ENCODE measurements at regions not wholly inside any gene's neighbourhood (a gene's known extent, or its start where the extent isn't known, plus 50 kb on each side); places are given as distances from the start of the nearest gene placed in this dataset.

GRCh38 chr20:60628749-60629148 lies 623.3 kb upstream of the CDH4 start:
- no peaks in the 10 kb centered on the region for H3K4me1 Mint-ChIP-seq (ENCODE audit: low read depth, unreplicated experiment)
- no peaks in the 10 kb centered on the region for H3K27me3 Mint-ChIP-seq (ENCODE audit: unreplicated experiment)
- no peaks in the 10 kb centered on the region for H3K36me3 Mint-ChIP-seq (ENCODE audit: unreplicated experiment)
- DNase-seq: no peak
- no peak overlapping the region for H3K27ac Mint-ChIP-seq (ENCODE audit: unreplicated experiment)
- no peak for TF ChIP-seq CTCF (IDR thresholded peaks at IDR 0.05; ENCODE audit: partially characterized antibody, unreplicated experiment)
- H3K4me3 Mint-ChIP-seq (ENCODE audit: unreplicated experiment): no peak overlapping the region
- peaks cover 2% of the 10 kb centered on the region for H3K9me3 Mint-ChIP-seq (ENCODE audit: unreplicated experiment)

- no peaks in the 10 kb centered on the region for H3K27me3 Mint-ChIP-seq (ENCODE audit: unreplicated experiment)
- no peaks in the 10 kb centered on the region for H3K36me3 Mint-ChIP-seq (ENCODE audit: unreplicated experiment)
- peaks cover 2% of the 10 kb centered on the region for H3K9me3 Mint-ChIP-seq (ENCODE audit: unreplicated experiment)
- DNase-seq: no peak
- no peak overlapping the region for H3K4me3 Mint-ChIP-seq (ENCODE audit: unreplicated experiment)
- H3K27ac Mint-ChIP-seq (ENCODE audit: unreplicated experiment): no peak overlapping the region
- H3K4me1 Mint-ChIP-seq (ENCODE audit: low read depth, unreplicated experiment): no peaks in the 10 kb centered on the region
- TF ChIP-seq CTCF (IDR thresholded peaks at IDR 0.05; ENCODE audit: partially characterized antibody, unreplicated experiment): no peak
Measured at GRCh38 chr20:60629206-60629605, 622.9 kb upstream of the CDH4 start.

DNA sequence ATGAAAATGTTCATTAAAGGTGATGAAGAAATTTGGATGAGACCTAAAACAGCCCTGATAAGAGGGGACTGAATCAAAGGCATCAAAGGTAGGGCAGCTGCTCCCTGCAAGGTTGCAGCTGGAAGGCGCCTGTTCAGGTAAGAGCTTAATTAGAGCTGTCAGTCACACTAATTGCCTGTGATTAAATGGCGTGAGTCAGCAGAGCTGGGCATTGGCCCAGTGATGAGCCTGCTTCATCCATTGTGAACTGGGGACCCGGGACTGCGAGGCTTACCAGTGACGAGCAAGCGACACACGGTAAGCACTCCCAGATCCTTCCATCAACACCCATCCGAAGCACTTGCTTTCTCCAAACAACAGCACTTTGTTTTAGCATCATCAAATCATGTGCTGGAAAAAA lies 621.5 kb upstream of the CDH4 start:
- Mint-ChIP-seq H3K36me3 (ENCODE audit: unreplicated experiment) (no peaks in the 10 kb centered on the region), H3K9me3 (ENCODE audit: unreplicated experiment) (peaks cover 2% of the 10 kb centered on the region), H3K4me1 (ENCODE audit: low read depth, unreplicated experiment) (no peaks in the 10 kb centered on the region), H3K27ac (ENCODE audit: unreplicated experiment) (no peak overlapping the region), H3K4me3 (ENCODE audit: unreplicated experiment) (no peak overlapping the region), H3K27me3 (ENCODE audit: unreplicated experiment) (no peaks in the 10 kb centered on the region)
- no peak for DNase-seq
- no peak for TF ChIP-seq CTCF (IDR thresholded peaks at IDR 0.05; ENCODE audit: partially characterized antibody, unreplicated experiment)

- no peaks in the 10 kb centered on the region for H3K4me1 Mint-ChIP-seq (ENCODE audit: low read depth, unreplicated experiment)
- peaks cover 2% of the 10 kb centered on the region for H3K9me3 Mint-ChIP-seq (ENCODE audit: unreplicated experiment)
- H3K4me3 Mint-ChIP-seq (ENCODE audit: unreplicated experiment): no peak overlapping the region
- TF ChIP-seq CTCF (IDR thresholded peaks at IDR 0.05; ENCODE audit: partially characterized antibody, unreplicated experiment): no peak
- no peaks in the 10 kb centered on the region for H3K27me3 Mint-ChIP-seq (ENCODE audit: unreplicated experiment)
- no peak for DNase-seq
- no peak overlapping the region for H3K27ac Mint-ChIP-seq (ENCODE audit: unreplicated experiment)
- H3K36me3 Mint-ChIP-seq (ENCODE audit: unreplicated experiment): peaks cover 5% of the 10 kb centered on the region
Measured at GRCh38 chr20:60631585-60632287, 620.3 kb upstream of the CDH4 start.

- H3K9me3 Mint-ChIP-seq (ENCODE audit: unreplicated experiment): peaks cover 4% of the 10 kb centered on the region
- H3K27me3 Mint-ChIP-seq (ENCODE audit: unreplicated experiment): no peaks in the 10 kb centered on the region
- H3K36me3 Mint-ChIP-seq (ENCODE audit: unreplicated experiment): peaks cover 5% of the 10 kb centered on the region
- no peaks in the 10 kb centered on the region for H3K4me1 Mint-ChIP-seq (ENCODE audit: low read depth, unreplicated experiment)
- no peak for DNase-seq
- no peak for TF ChIP-seq CTCF (IDR thresholded peaks at IDR 0.05; ENCODE audit: partially characterized antibody, unreplicated experiment)
- H3K27ac Mint-ChIP-seq (ENCODE audit: unreplicated experiment): no peak overlapping the region
- no peak overlapping the region for H3K4me3 Mint-ChIP-seq (ENCODE audit: unreplicated experiment)
Measured at GRCh38 chr20:60632391-60633262, 619.4 kb upstream of the CDH4 start.
